GM12872 (cell line): ENCODE measurements at regions not wholly inside any gene's neighbourhood (a gene's known extent, or its start where the extent isn't known, plus 50 kb on each side); places are given as distances from the start of the nearest gene placed in this dataset.

Source experiments
- TF ChIP-seq, protein P1 (sequence below): IDR thresholded peaks from 3 replicates; pipeline ENCODE4 v1.5.1; 2011; ENCODE audit warnings: low read depth, mild to moderate bottlenecking, low read length, moderate library complexity; ENCODE audit not compliant: insufficient read depth

DNA sequence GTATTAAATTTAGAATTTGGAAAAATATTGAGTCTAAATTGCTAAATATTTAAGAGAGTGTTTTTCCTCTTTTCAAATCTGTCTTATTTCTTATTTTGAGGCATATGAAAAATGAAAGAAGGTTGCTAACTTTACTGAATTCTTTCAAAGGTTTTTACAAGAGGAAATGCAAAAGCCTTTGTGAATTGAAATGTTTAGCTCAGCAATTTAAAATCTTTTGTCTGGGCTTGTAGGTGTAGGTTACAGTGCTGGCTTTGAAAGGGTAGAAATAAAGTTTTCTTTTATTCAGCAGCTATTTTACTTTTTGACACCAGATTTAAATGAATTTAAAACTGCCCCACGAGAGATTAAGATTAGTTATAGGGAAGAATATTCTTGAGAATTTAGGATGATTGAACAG lies 192.0 kb downstream of the CDH7 start:
- TF ChIP-seq, protein P1, sequence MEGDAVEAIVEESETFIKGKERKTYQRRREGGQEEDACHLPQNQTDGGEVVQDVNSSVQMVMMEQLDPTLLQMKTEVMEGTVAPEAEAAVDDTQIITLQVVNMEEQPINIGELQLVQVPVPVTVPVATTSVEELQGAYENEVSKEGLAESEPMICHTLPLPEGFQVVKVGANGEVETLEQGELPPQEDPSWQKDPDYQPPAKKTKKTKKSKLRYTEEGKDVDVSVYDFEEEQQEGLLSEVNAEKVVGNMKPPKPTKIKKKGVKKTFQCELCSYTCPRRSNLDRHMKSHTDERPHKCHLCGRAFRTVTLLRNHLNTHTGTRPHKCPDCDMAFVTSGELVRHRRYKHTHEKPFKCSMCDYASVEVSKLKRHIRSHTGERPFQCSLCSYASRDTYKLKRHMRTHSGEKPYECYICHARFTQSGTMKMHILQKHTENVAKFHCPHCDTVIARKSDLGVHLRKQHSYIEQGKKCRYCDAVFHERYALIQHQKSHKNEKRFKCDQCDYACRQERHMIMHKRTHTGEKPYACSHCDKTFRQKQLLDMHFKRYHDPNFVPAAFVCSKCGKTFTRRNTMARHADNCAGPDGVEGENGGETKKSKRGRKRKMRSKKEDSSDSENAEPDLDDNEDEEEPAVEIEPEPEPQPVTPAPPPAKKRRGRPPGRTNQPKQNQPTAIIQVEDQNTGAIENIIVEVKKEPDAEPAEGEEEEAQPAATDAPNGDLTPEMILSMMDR: no peak

DNA sequence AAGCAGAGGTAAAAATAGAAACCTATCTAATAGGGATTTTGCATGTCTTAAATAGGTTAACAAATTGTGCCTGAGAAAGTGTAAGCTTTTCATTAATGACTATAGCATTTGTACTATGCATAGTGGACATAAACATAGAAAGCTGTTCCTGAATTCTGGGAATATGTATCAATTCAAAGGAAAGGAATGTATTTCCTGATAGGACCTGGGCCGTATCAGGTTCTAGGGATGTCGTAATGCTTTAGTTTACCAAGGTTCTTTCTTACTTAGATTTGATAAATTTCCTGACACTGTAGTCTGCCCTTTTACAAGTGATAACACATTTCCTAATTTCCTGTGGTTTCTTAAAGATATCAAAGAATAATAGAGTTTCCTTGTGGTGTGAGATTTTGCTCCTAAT lies 191.3 kb downstream of the CDH7 start:
- TF ChIP-seq, protein P1: no peak

DNA sequence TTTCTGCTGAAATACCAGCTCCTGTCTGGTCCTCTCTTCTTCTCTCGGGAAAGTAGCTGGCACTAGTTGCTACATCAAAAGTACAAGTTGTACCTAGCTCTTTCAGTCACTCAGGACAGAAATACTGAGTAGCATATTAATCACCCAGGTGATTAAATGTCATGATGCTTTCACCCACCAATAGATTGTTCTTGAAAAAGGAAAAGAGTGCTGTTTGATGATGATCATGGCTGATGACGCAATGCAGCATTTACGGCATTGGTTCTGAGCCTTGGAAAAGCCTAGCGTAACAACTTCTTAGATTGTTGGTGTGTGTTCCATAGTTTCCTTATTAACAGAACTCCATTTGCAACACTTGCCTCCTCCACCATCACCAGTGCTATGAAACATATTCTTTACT lies 190.7 kb downstream of the CDH7 start:
- TF ChIP-seq, protein P1: no peak
